Keratinocyte (primary cell): ENCODE measurements at regions not wholly inside any gene's neighbourhood (a gene's known extent, or its start where the extent isn't known, plus 50 kb on each side); places are given as distances from the start of the nearest gene placed in this dataset.

Experiments used
- DNase-seq: peaks from one replicate; pipeline ENCODE4 v3.0.0-alpha.2; 2011; ENCODE audit warnings: low read depth, missing footprints, low spot score
- FAIRE-seq: peaks from 2 replicates; lab custom pipeline; 2011; peaks lifted over from hg19 to GRCh38; lab: Jason Lieb, UNC
- H2AFZ ChIP-seq: 2 replicates; pipeline ENCODE4 v1.6.0; 2012; ENCODE audit warnings: low read length, control low read depth, inconsistent platforms; ENCODE audit not compliant: control insufficient read depth
- H3K27ac ChIP-seq: 2 replicates; pipeline ENCODE4 v1.5.1; 2011; ENCODE audit warnings: low read length; ENCODE audit not compliant: control insufficient read depth, insufficient read depth
- H3K27me3 ChIP-seq: 3 replicates; pipeline ENCODE4 v1.6.0; 2011; ENCODE audit warnings: low read length; ENCODE audit not compliant: control insufficient read depth, insufficient read depth; ENCODE audit errors: extremely low read depth
- H3K36me3 ChIP-seq, 2 experiments: 2 replicates in 1 of 2; 3 replicates in 1 of 2; pipeline ENCODE4 v1.5.1; 2011; ENCODE audit warnings: low read length in 2 of 2, mild to moderate bottlenecking in 1 of 2; ENCODE audit not compliant: control insufficient read depth in 2 of 2, insufficient read depth in 2 of 2; ENCODE audit errors: extremely low read depth in 1 of 2
- H3K4me1 ChIP-seq: 3 replicates; pipeline ENCODE4 v1.5.1; 2011; ENCODE audit warnings: low read length; ENCODE audit not compliant: control insufficient read depth, insufficient read depth; ENCODE audit errors: extremely low read depth
- H3K4me2 ChIP-seq: 3 replicates; pipeline ENCODE4 v1.6.0; 2011; ENCODE audit warnings: low read depth, low read length; ENCODE audit not compliant: control insufficient read depth, insufficient read depth; ENCODE audit errors: extremely low read depth
- H3K4me3 ChIP-seq, 3 experiments: fragments of 200-600 bp in 1 of 3; sonication (generic) in 1 of 3; 2 replicates in 2 of 3; 3 replicates in 1 of 3; pipeline ENCODE4 v1.5.1; 2011 to 2016; ENCODE audit warnings: low read length in 3 of 3, mild to moderate bottlenecking in 3 of 3, control low read depth in 2 of 3, inconsistent platforms in 1 of 3, low read depth in 1 of 3, mixed read lengths in 1 of 3, mixed run types in 1 of 3, moderate library complexity in 1 of 3; ENCODE audit not compliant: control insufficient read depth in 2 of 3, insufficient read depth in 2 of 3; ENCODE audit errors: extremely low read depth in 1 of 3
- H3K79me2 ChIP-seq: 2 replicates; pipeline ENCODE4 v1.6.0; 2012; ENCODE audit warnings: low read length; ENCODE audit not compliant: control insufficient read depth, insufficient read depth
- H3K9ac ChIP-seq: 3 replicates; pipeline ENCODE4 v1.6.0; 2011; ENCODE audit warnings: low read length; ENCODE audit not compliant: control insufficient read depth, insufficient read depth; ENCODE audit errors: extremely low read depth
- H3K9me1 ChIP-seq: 3 replicates; pipeline ENCODE4 v1.6.0; 2011; ENCODE audit warnings: low read length; ENCODE audit not compliant: control insufficient read depth, insufficient read depth; ENCODE audit errors: extremely low read depth
- H3K9me3 ChIP-seq: 2 replicates; pipeline ENCODE4 v1.5.1; 2012; ENCODE audit warnings: low read depth, low read length; ENCODE audit not compliant: control insufficient read depth
- H4K20me1 ChIP-seq: 3 replicates; pipeline ENCODE4 v1.6.0; 2011; ENCODE audit warnings: low read length; ENCODE audit not compliant: control insufficient read depth, insufficient read depth; ENCODE audit errors: extremely low read depth
- CTCF ChIP-seq, 3 experiments: IDR thresholded peaks in 1 of 3; conservative IDR thresholded peaks in 1 of 3; optimal IDR thresholded peaks in 1 of 3; 2 replicates in 2 of 3; 3 replicates in 1 of 3; pipeline versions ENCODE3 to v1.5.1; 2011; ENCODE audit warnings: low read length in 3 of 3, mild to moderate bottlenecking in 3 of 3, moderate library complexity in 2 of 3, control low read depth in 1 of 3, inconsistent platforms in 1 of 3; ENCODE audit not compliant: insufficient read depth in 2 of 3; ENCODE audit errors: extremely low read depth in 1 of 3
- EZH2 ChIP-seq: IDR thresholded peaks from one replicate; pipeline ENCODE4 v1.6.1; 2012; ENCODE audit warnings: inconsistent platforms, mild to moderate bottlenecking, low read length, moderate library complexity
- dilution Hi-C: fragments of 300-500 bp; cut with MboI; formaldehyde crosslinking; loops from one replicate; pipeline ENCODE4 v1.7.0; 2020; ENCODE audit warnings: low sequenced_read_pairs; ENCODE audit not compliant: extremely low pct_ligation_motif_present

DNA sequence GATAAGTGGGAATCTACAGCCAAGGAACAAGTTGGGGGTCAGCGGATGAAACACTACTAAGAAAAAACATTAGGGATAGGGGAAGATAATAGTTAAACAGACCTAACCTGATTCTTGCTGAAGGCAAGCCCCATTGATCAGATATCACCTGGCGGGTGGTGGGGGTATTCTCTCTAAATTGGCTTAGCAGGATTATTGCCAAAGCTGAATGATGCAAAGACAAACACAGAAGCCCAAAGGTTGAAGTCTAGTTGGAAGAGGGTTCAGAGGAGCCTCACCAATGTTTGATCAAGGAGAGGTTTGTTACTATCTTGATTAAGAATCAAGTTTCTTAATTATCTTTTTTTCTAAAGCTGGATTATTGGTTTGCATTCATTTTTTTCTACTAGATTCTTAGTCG, 371.9 kb upstream of the CNTN4 start:
- no peak overlapping the region for H3K4me3 ChIP-seq
- FAIRE-seq = no peak

GRCh38 chr3:1727242-1727641, 371.4 kb upstream of the CNTN4 start:
- no peak overlapping the region for H2AFZ ChIP-seq
- H3K36me3 ChIP-seq = no peaks in the 10 kb centered on the region
- H3K27me3 ChIP-seq = no peaks in the 10 kb centered on the region
- dilution Hi-C loops = no loop called here
- H3K9me3 ChIP-seq = no peaks in the 10 kb centered on the region
- FAIRE-seq (no peak), DNase-seq (no peak)
- H3K4me3 ChIP-seq = no peak overlapping the region
- H3K27ac ChIP-seq = no peak overlapping the region
- peaks cover 15% of the 10 kb centered on the region for H3K4me1 ChIP-seq
- H3K4me2 ChIP-seq = no peak overlapping the region
- H3K79me2 ChIP-seq = no peaks in the 10 kb centered on the region
- no peaks in the 10 kb centered on the region for H4K20me1 ChIP-seq
- no peaks in the 10 kb centered on the region for H3K9me1 ChIP-seq
- TF ChIP-seq EZH2 (no peak), CTCF (optimal IDR thresholded peaks at IDR 0.05 in 1 of 3, IDR thresholded peaks at IDR 0.05 in 1 of 3, conservative IDR thresholded peaks at IDR 0.05 in 1 of 3; ENCODE audit: extremely low read depth in 1 of 3, insufficient read depth in 2 of 3, low read length in 3 of 3) (no peak)
- H3K9ac ChIP-seq = no peak overlapping the region

More for the DNA sequence above, 371.9 kb upstream of the CNTN4 start:
- H3K79me2 ChIP-seq = no peaks in the 10 kb centered on the region
- no peaks in the 10 kb centered on the region for H3K36me3 ChIP-seq
- dilution Hi-C loops = no loop called here
- DNase-seq = no peak
- no peaks in the 10 kb centered on the region for H3K9me3 ChIP-seq
- H4K20me1 ChIP-seq = no peaks in the 10 kb centered on the region
- TF ChIP-seq CTCF (optimal IDR thresholded peaks at IDR 0.05 in 1 of 3, IDR thresholded peaks at IDR 0.05 in 1 of 3, conservative IDR thresholded peaks at IDR 0.05 in 1 of 3; ENCODE audit: extremely low read depth in 1 of 3, insufficient read depth in 2 of 3, low read length in 3 of 3) = no peak
- no peak for TF ChIP-seq EZH2
- no peaks in the 10 kb centered on the region for H3K27me3 ChIP-seq
- no peaks in the 10 kb centered on the region for H3K9me1 ChIP-seq
- no peak overlapping the region for H3K9ac ChIP-seq
- peaks cover 15% of the 10 kb centered on the region for H3K4me1 ChIP-seq
- H3K27ac ChIP-seq = no peak overlapping the region
- H3K4me2 ChIP-seq = no peak overlapping the region
- no peak overlapping the region for H2AFZ ChIP-seq
